PC-3 (cell line): ENCODE measurements at regions not wholly inside any gene's neighbourhood (a gene's known extent, or its start where the extent isn't known, plus 50 kb on each side); places are given as distances from the start of the nearest gene placed in this dataset.

Experiments used
- CTCF ChIP-seq: fragments of 300-600 bp; sonication (generic); conservative IDR thresholded peaks from 2 replicates; pipeline ENCODE4 v1.5.1; 2017; ENCODE audit warnings: antibody characterized with exemption, low read depth, mild to moderate bottlenecking, low read length
- EZH2phosphoT487 ChIP-seq: fragments of 300-600 bp; sonication (generic); IDR thresholded peaks from 2 replicates; pipeline ENCODE4 v1.6.1; 2018; ENCODE audit warnings: mild to moderate bottlenecking, antibody characterized with exemption, low read length, borderline replicate concordance

GRCh38 chr5:68555907-68556681 is 340.5 kb downstream of the PIK3R1 start:
- TF ChIP-seq CTCF (no peak), EZH2phosphoT487 (no peak)
